ENCODE measurements at regions not wholly inside any gene's neighbourhood (a gene's known extent, or its start where the extent isn't known, plus 50 kb on each side); places are given as distances from the start of the nearest gene placed in this dataset.

GRCh38 chr6:97790926-97791590 is 508.0 kb upstream of the MMS22L start:
- H3K4me3 ChIP-seq (replicated peaks; ENCODE audit: low read depth, low read length), result no peak overlapping the region
- no peak for TF ChIP-seq CTCF (IDR thresholded peaks at IDR 0.05; ENCODE audit: low read depth, low read length, missing control alignments)
- DNase-seq (ENCODE audit: extremely low read depth, low read depth), result no peak

GRCh38 chr6:97805596-97805995 is 522.6 kb upstream of the MMS22L start:
- TF ChIP-seq CTCF (IDR thresholded peaks at IDR 0.05; ENCODE audit: low read depth, low read length, missing control alignments), result no peak
- H3K4me3 ChIP-seq (replicated peaks; ENCODE audit: low read depth, low read length), result no peak overlapping the region
- DNase-seq (ENCODE audit: extremely low read depth, low read depth), result no peak

- DNase-seq (ENCODE audit: extremely low read depth, low read depth), result no peak
- H3K4me3 ChIP-seq (replicated peaks; ENCODE audit: low read depth, low read length), result no peak overlapping the region
- TF ChIP-seq CTCF (IDR thresholded peaks at IDR 0.05; ENCODE audit: low read depth, low read length, missing control alignments), result no peak
Observed at GRCh38 chr6:97812940-97813339, 529.9 kb upstream of the MMS22L start.

GRCh38 chr6:97813889-97814567 is 531.0 kb upstream of the MMS22L start:
- no peak overlapping the region for H3K4me3 ChIP-seq (replicated peaks; ENCODE audit: low read depth, low read length)
- no peak for TF ChIP-seq CTCF (IDR thresholded peaks at IDR 0.05; ENCODE audit: low read depth, low read length, missing control alignments)
- DNase-seq (ENCODE audit: extremely low read depth, low read depth), result no peak

- TF ChIP-seq CTCF (IDR thresholded peaks at IDR 0.05; ENCODE audit: low read depth, low read length, missing control alignments), result no peak
- DNase-seq (ENCODE audit: extremely low read depth, low read depth), result no peak
Observed at GRCh38 chr6:97815301-97815812, 532.3 kb upstream of the MMS22L start.

GRCh38 chr6:97816526-97816925 is 533.5 kb upstream of the MMS22L start:
- H3K4me3 ChIP-seq (replicated peaks; ENCODE audit: low read depth, low read length), result no peak overlapping the region
- TF ChIP-seq CTCF (IDR thresholded peaks at IDR 0.05; ENCODE audit: low read depth, low read length, missing control alignments), result no peak
- DNase-seq (ENCODE audit: extremely low read depth, low read depth), result no peak

More at GRCh38 chr6:97815301-97815812, 532.3 kb upstream of the MMS22L start:
- H3K4me3 ChIP-seq (replicated peaks; ENCODE audit: low read depth, low read length), result no peak overlapping the region
